ENCODE measurements at regions not wholly inside any gene's neighbourhood (a gene's known extent, or its start where the extent isn't known, plus 50 kb on each side); places are given as distances from the start of the nearest gene placed in this dataset.

- H3K4me1 ChIP-seq (ENCODE audit: control insufficient read depth, insufficient read depth, low read length): no peaks in the 10 kb centered on the region
- no peak overlapping the region for H3K27ac ChIP-seq (ENCODE audit: low read depth, low read length)
- H3K9ac ChIP-seq (ENCODE audit: low read depth, low read length): no peak overlapping the region
- H3K27me3 ChIP-seq (ENCODE audit: control insufficient read depth, insufficient read depth, low read length): no peaks in the 10 kb centered on the region
- no peaks in the 10 kb centered on the region for H3K9me3 ChIP-seq (ENCODE audit: control insufficient read depth, insufficient read depth, low read length)
- no peak overlapping the region for H3K4me3 ChIP-seq (ENCODE audit: low read depth, low read length)
- H3K36me3 ChIP-seq (ENCODE audit: control insufficient read depth, insufficient read depth, low read length): no peaks in the 10 kb centered on the region
These were observed 389.6 kb upstream of the JAG1 start for GRCh38 chr20:11063444-11063843.

GRCh38 chr20:11064946-11065345 is 391.1 kb upstream of the JAG1 start:
- H3K4me1 ChIP-seq (ENCODE audit: control insufficient read depth, insufficient read depth, low read length): no peaks in the 10 kb centered on the region
- H3K9me3 ChIP-seq (ENCODE audit: control insufficient read depth, insufficient read depth, low read length): no peaks in the 10 kb centered on the region
- H3K36me3 ChIP-seq (ENCODE audit: control insufficient read depth, insufficient read depth, low read length): no peaks in the 10 kb centered on the region
- H3K27me3 ChIP-seq (ENCODE audit: control insufficient read depth, insufficient read depth, low read length): no peaks in the 10 kb centered on the region
- no peak overlapping the region for H3K4me3 ChIP-seq (ENCODE audit: low read depth, low read length)
- H3K9ac ChIP-seq (ENCODE audit: low read depth, low read length): no peak overlapping the region
- no peak overlapping the region for H3K27ac ChIP-seq (ENCODE audit: low read depth, low read length)

- H3K9me3 ChIP-seq (ENCODE audit: control insufficient read depth, insufficient read depth, low read length): no peaks in the 10 kb centered on the region
- no peaks in the 10 kb centered on the region for H3K36me3 ChIP-seq (ENCODE audit: control insufficient read depth, insufficient read depth, low read length)
- no peaks in the 10 kb centered on the region for H3K4me1 ChIP-seq (ENCODE audit: control insufficient read depth, insufficient read depth, low read length)
- H3K4me3 ChIP-seq (ENCODE audit: low read depth, low read length): no peak overlapping the region
- no peaks in the 10 kb centered on the region for H3K27me3 ChIP-seq (ENCODE audit: control insufficient read depth, insufficient read depth, low read length)
- H3K9ac ChIP-seq (ENCODE audit: low read depth, low read length): no peak overlapping the region
- no peak overlapping the region for H3K27ac ChIP-seq (ENCODE audit: low read depth, low read length)
These were observed 393.6 kb upstream of the JAG1 start for GRCh38 chr20:11067359-11067758.

- H3K9me3 ChIP-seq (ENCODE audit: control insufficient read depth, insufficient read depth, low read length): no peaks in the 10 kb centered on the region
- H3K4me1 ChIP-seq (ENCODE audit: control insufficient read depth, insufficient read depth, low read length): no peaks in the 10 kb centered on the region
- H3K27me3 ChIP-seq (ENCODE audit: control insufficient read depth, insufficient read depth, low read length): no peaks in the 10 kb centered on the region
- H3K36me3 ChIP-seq (ENCODE audit: control insufficient read depth, insufficient read depth, low read length): no peaks in the 10 kb centered on the region
- no peak overlapping the region for H3K9ac ChIP-seq (ENCODE audit: low read depth, low read length)
- H3K4me3 ChIP-seq (ENCODE audit: low read depth, low read length): no peak overlapping the region
- no peak overlapping the region for H3K27ac ChIP-seq (ENCODE audit: low read depth, low read length)
These were observed 399.2 kb upstream of the JAG1 start for GRCh38 chr20:11072982-11073381.

- H3K36me3 ChIP-seq (ENCODE audit: control insufficient read depth, insufficient read depth, low read length): no peaks in the 10 kb centered on the region
- H3K9me3 ChIP-seq (ENCODE audit: control insufficient read depth, insufficient read depth, low read length): no peaks in the 10 kb centered on the region
- no peak overlapping the region for H3K27ac ChIP-seq (ENCODE audit: low read depth, low read length)
- H3K4me1 ChIP-seq (ENCODE audit: control insufficient read depth, insufficient read depth, low read length): no peaks in the 10 kb centered on the region
- H3K4me3 ChIP-seq (ENCODE audit: low read depth, low read length): no peak overlapping the region
- H3K9ac ChIP-seq (ENCODE audit: low read depth, low read length): no peak overlapping the region
- no peaks in the 10 kb centered on the region for H3K27me3 ChIP-seq (ENCODE audit: control insufficient read depth, insufficient read depth, low read length)
These were observed 402.8 kb upstream of the JAG1 start for GRCh38 chr20:11076434-11077105.

- H3K4me1 ChIP-seq (ENCODE audit: control insufficient read depth, insufficient read depth, low read length): no peaks in the 10 kb centered on the region
- H3K4me3 ChIP-seq (ENCODE audit: low read depth, low read length): no peak overlapping the region
- H3K9me3 ChIP-seq (ENCODE audit: control insufficient read depth, insufficient read depth, low read length): no peaks in the 10 kb centered on the region
- H3K36me3 ChIP-seq (ENCODE audit: control insufficient read depth, insufficient read depth, low read length): no peaks in the 10 kb centered on the region
- no peak overlapping the region for H3K9ac ChIP-seq (ENCODE audit: low read depth, low read length)
- no peaks in the 10 kb centered on the region for H3K27me3 ChIP-seq (ENCODE audit: control insufficient read depth, insufficient read depth, low read length)
- H3K27ac ChIP-seq (ENCODE audit: low read depth, low read length): no peak overlapping the region
These were observed 403.4 kb upstream of the JAG1 start for GRCh38 chr20:11077226-11077625.

GRCh38 chr20:11080010-11080409 is 406.2 kb upstream of the JAG1 start:
- H3K4me3 ChIP-seq (ENCODE audit: low read depth, low read length): no peak overlapping the region
- H3K9me3 ChIP-seq (ENCODE audit: control insufficient read depth, insufficient read depth, low read length): no peaks in the 10 kb centered on the region
- no peaks in the 10 kb centered on the region for H3K4me1 ChIP-seq (ENCODE audit: control insufficient read depth, insufficient read depth, low read length)
- H3K27ac ChIP-seq (ENCODE audit: low read depth, low read length): no peak overlapping the region
- no peaks in the 10 kb centered on the region for H3K36me3 ChIP-seq (ENCODE audit: control insufficient read depth, insufficient read depth, low read length)
- no peaks in the 10 kb centered on the region for H3K27me3 ChIP-seq (ENCODE audit: control insufficient read depth, insufficient read depth, low read length)
- no peak overlapping the region for H3K9ac ChIP-seq (ENCODE audit: low read depth, low read length)

GRCh38 chr20:11080781-11081377 is 407.1 kb upstream of the JAG1 start:
- H3K27ac ChIP-seq (ENCODE audit: low read depth, low read length): no peak overlapping the region
- H3K27me3 ChIP-seq (ENCODE audit: control insufficient read depth, insufficient read depth, low read length): no peaks in the 10 kb centered on the region
- H3K36me3 ChIP-seq (ENCODE audit: control insufficient read depth, insufficient read depth, low read length): no peaks in the 10 kb centered on the region
- H3K9ac ChIP-seq (ENCODE audit: low read depth, low read length): no peak overlapping the region
- no peaks in the 10 kb centered on the region for H3K9me3 ChIP-seq (ENCODE audit: control insufficient read depth, insufficient read depth, low read length)
- no peaks in the 10 kb centered on the region for H3K4me1 ChIP-seq (ENCODE audit: control insufficient read depth, insufficient read depth, low read length)
- no peak overlapping the region for H3K4me3 ChIP-seq (ENCODE audit: low read depth, low read length)

GRCh38 chr20:11083841-11084240 is 410.0 kb upstream of the JAG1 start:
- Histone ChIP-seq H3K36me3 (ENCODE audit: control insufficient read depth, insufficient read depth, low read length) (no peaks in the 10 kb centered on the region), H3K9ac (ENCODE audit: low read depth, low read length) (no peak overlapping the region), H3K27me3 (ENCODE audit: control insufficient read depth, insufficient read depth, low read length) (no peaks in the 10 kb centered on the region), H3K27ac (ENCODE audit: low read depth, low read length) (no peak overlapping the region), H3K4me3 (ENCODE audit: low read depth, low read length) (no peak overlapping the region), H3K9me3 (ENCODE audit: control insufficient read depth, insufficient read depth, low read length) (no peaks in the 10 kb centered on the region), H3K4me1 (ENCODE audit: control insufficient read depth, insufficient read depth, low read length) (no peaks in the 10 kb centered on the region)

GRCh38 chr20:11084508-11084907 is 410.7 kb upstream of the JAG1 start:
- H3K27me3 ChIP-seq (ENCODE audit: control insufficient read depth, insufficient read depth, low read length): no peaks in the 10 kb centered on the region
- H3K9ac ChIP-seq (ENCODE audit: low read depth, low read length): no peak overlapping the region
- no peaks in the 10 kb centered on the region for H3K9me3 ChIP-seq (ENCODE audit: control insufficient read depth, insufficient read depth, low read length)
- H3K36me3 ChIP-seq (ENCODE audit: control insufficient read depth, insufficient read depth, low read length): no peaks in the 10 kb centered on the region
- no peak overlapping the region for H3K4me3 ChIP-seq (ENCODE audit: low read depth, low read length)
- H3K4me1 ChIP-seq (ENCODE audit: control insufficient read depth, insufficient read depth, low read length): no peaks in the 10 kb centered on the region
- no peak overlapping the region for H3K27ac ChIP-seq (ENCODE audit: low read depth, low read length)

- H3K4me1 ChIP-seq (ENCODE audit: control insufficient read depth, insufficient read depth, low read length): no peaks in the 10 kb centered on the region
- no peak overlapping the region for H3K27ac ChIP-seq (ENCODE audit: low read depth, low read length)
- H3K27me3 ChIP-seq (ENCODE audit: control insufficient read depth, insufficient read depth, low read length): no peaks in the 10 kb centered on the region
- no peak overlapping the region for H3K4me3 ChIP-seq (ENCODE audit: low read depth, low read length)
- no peaks in the 10 kb centered on the region for H3K36me3 ChIP-seq (ENCODE audit: control insufficient read depth, insufficient read depth, low read length)
- H3K9ac ChIP-seq (ENCODE audit: low read depth, low read length): no peak overlapping the region
- no peaks in the 10 kb centered on the region for H3K9me3 ChIP-seq (ENCODE audit: control insufficient read depth, insufficient read depth, low read length)
These were observed 413.2 kb upstream of the JAG1 start for GRCh38 chr20:11086970-11087369.

Measured in HUES48 (cell line).